Lower lobe of right lung (tissue), 2 donors: ENCODE measurements at regions not wholly inside any gene's neighbourhood (a gene's known extent, or its start where the extent isn't known, plus 50 kb on each side); places are given as distances from the start of the nearest gene placed in this dataset.

Experiments used
- ATAC-seq, 2 donors: fragments of 200-7000 bp; cut with Tn5 transposase; one replicate each; pipeline ENCODE4 v1.9.1; 2020 to 2022; ENCODE audit warnings: mild to moderate bottlenecking in 2 of 2, moderate library complexity in 2 of 2
- DNase-seq: peaks from one replicate; pipeline ENCODE4 v3.0.0-alpha.2; 2020
- H3K27ac ChIP-seq: fragments of 200-600 bp; one replicate; pipeline ENCODE4 v1.8.0; 2022
- H3K27me3 ChIP-seq: fragments of 200-600 bp; one replicate; pipeline ENCODE4 v1.8.0; 2022; ENCODE audit warnings: low read depth
- H3K36me3 ChIP-seq: fragments of 200-600 bp; one replicate; pipeline ENCODE4 v1.8.0; 2022; ENCODE audit warnings: mild to moderate bottlenecking
- H3K4me1 ChIP-seq: fragments of 200-600 bp; one replicate; pipeline ENCODE4 v1.8.0; 2022
- H3K4me3 ChIP-seq: fragments of 200-600 bp; one replicate; pipeline ENCODE4 v1.8.0; 2022; ENCODE audit warnings: mild to moderate bottlenecking
- H3K9me3 ChIP-seq: fragments of 200-600 bp; one replicate; pipeline ENCODE4 v1.8.0; 2022
- CTCF ChIP-seq: fragments of 200-600 bp; IDR thresholded peaks from one replicate; pipeline ENCODE4 v1.8.0; 2022; ENCODE audit warnings: antibody characterized with exemption, mild to moderate bottlenecking
- intact Hi-C: fragments of 100-400 bp; cut with DNase I; formaldehyde crosslinking; loops from one replicate; pipeline ENCODE4 v1.11.0; 2022
- donor health status: DM: no; HTN: yes; CAD: no; lungs with severe emphysema.

GRCh38 chr3:11089931-11090330 is 64.4 kb upstream of the HRH1 start:
- no peak overlapping the region for H3K4me3 ChIP-seq
- no peaks in the 10 kb centered on the region for H3K9me3 ChIP-seq
- H3K4me1 ChIP-seq, result peaks cover 4% of the 10 kb centered on the region
- H3K36me3 ChIP-seq, result no peaks in the 10 kb centered on the region
- ATAC-seq (no peak), DNase-seq (no peak)
- TF ChIP-seq CTCF, result no peak
- no peaks in the 10 kb centered on the region for H3K27me3 ChIP-seq
- H3K27ac ChIP-seq, result no peak overlapping the region
- intact Hi-C loops, result no loop called here

GRCh38 chr3:11090551-11090950 is 63.7 kb upstream of the HRH1 start:
- Histone ChIP-seq H3K4me1 (peaks cover 4% of the 10 kb centered on the region), H3K4me3 (no peak overlapping the region), H3K27ac (no peak overlapping the region), H3K9me3 (no peaks in the 10 kb centered on the region), H3K36me3 (no peaks in the 10 kb centered on the region), H3K27me3 (no peaks in the 10 kb centered on the region)
- no peak for TF ChIP-seq CTCF
- ATAC-seq (no peak), DNase-seq (no peak)
- intact Hi-C loops, result no loop called here

GRCh38 chr3:11091088-11091590 is 63.2 kb upstream of the HRH1 start:
- H3K4me3 ChIP-seq, result no peak overlapping the region
- ATAC-seq (no peak), DNase-seq (no peak)
- H3K4me1 ChIP-seq, result peaks cover 9% of the 10 kb centered on the region
- H3K27me3 ChIP-seq, result no peaks in the 10 kb centered on the region
- TF ChIP-seq CTCF, result no peak
- no peaks in the 10 kb centered on the region for H3K9me3 ChIP-seq
- intact Hi-C loops, result no loop called here
- no peaks in the 10 kb centered on the region for H3K36me3 ChIP-seq
- no peak overlapping the region for H3K27ac ChIP-seq

GRCh38 chr3:11091791-11092190 is 62.5 kb upstream of the HRH1 start:
- TF ChIP-seq CTCF, result no peak
- H3K4me1 ChIP-seq, result peaks cover 16% of the 10 kb centered on the region
- DNase-seq (no peak), ATAC-seq (no peak)
- H3K4me3 ChIP-seq, result no peak overlapping the region
- no peaks in the 10 kb centered on the region for H3K9me3 ChIP-seq
- H3K27me3 ChIP-seq, result no peaks in the 10 kb centered on the region
- no peaks in the 10 kb centered on the region for H3K36me3 ChIP-seq
- intact Hi-C loops, result no loop called here
- no peak overlapping the region for H3K27ac ChIP-seq

GRCh38 chr3:11093823-11094340 is 60.4 kb upstream of the HRH1 start:
- Histone ChIP-seq H3K4me1 (peaks cover 19% of the 10 kb centered on the region), H3K36me3 (no peaks in the 10 kb centered on the region), H3K4me3 (no peak overlapping the region), H3K9me3 (no peaks in the 10 kb centered on the region), H3K27me3 (no peaks in the 10 kb centered on the region), H3K27ac (no peak overlapping the region)
- no peak for ATAC-seq
- no peak for TF ChIP-seq CTCF
- intact Hi-C loops, result no loop called here
- no peak for DNase-seq

GRCh38 chr3:11095932-11096265 is 58.4 kb upstream of the HRH1 start:
- Histone ChIP-seq H3K27ac (no peak overlapping the region), H3K36me3 (no peaks in the 10 kb centered on the region), H3K9me3 (no peaks in the 10 kb centered on the region), H3K4me3 (no peak overlapping the region), H3K4me1 (peaks cover 18% of the 10 kb centered on the region), H3K27me3 (no peaks in the 10 kb centered on the region)
- ATAC-seq (no peak), DNase-seq (no peak)
- no peak for TF ChIP-seq CTCF
- intact Hi-C loops, result no loop called here
